ENCODE measurements at regions not wholly inside any gene's neighbourhood (a gene's known extent, or its start where the extent isn't known, plus 50 kb on each side); places are given as distances from the start of the nearest gene placed in this dataset.
"Not testable (repeated sequence)": the region's sequence is repeated elsewhere in the genome, so short reads cannot be mapped to it uniquely, and the experiment has no call there.

DNA sequence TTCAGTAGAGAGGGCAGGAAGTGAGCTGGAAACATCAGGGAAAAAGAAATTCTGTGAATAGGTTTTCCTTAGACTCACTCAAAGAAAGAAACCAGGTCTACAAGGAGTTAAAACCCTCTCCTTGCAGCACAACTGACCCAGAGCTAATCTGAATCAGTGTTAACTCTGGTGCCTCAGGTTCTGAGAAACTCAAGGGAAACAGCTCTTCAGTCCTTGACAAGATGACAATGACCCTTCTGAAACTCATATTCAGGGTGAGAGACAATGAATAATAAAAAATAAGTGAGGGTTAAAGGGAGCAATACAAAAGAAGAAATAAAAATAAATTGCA, 903.6 kb downstream of the STPG2 start:
- Histone ChIP-seq H3K27me3 (ENCODE audit: insufficient read depth, low read length) (no peaks in the 10 kb centered on the region), H3K36me3 (ENCODE audit: insufficient read depth, low read length) (no peaks in the 10 kb centered on the region), H3K4me1 (ENCODE audit: insufficient read depth, low read length) (peaks cover 27% of the 10 kb centered on the region), H2AFZ (ENCODE audit: low read depth, low read length) (no peak overlapping the region), H3K9me3 (ENCODE audit: low read length) (no peaks in the 10 kb centered on the region), H3K4me3 (ENCODE audit: low read length) (no peak overlapping the region)

DNA sequence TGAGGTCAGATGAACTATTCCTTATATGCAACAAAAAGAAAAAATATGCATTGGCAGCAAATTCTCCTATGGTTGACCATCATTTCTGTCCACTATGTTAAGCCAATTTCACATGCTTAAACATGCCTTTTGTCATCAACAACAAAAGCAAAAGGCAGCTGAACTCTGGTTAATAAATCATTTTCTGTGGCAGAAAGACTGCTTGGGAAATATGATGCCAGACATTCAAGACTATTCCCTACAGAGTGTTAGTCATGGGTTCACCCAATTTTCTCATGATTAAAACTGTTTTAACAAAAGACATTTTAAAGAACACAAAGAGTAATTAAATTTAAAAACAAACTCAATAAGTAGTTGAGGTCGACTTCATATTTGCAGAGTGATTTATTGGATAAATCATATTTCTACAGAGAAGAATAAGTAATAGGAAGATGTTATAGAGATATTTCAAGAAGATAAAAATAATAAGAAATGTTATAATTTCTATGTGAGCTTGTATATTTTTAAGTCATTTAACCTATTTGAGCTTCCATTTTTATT, 890.6 kb downstream of the STPG2 start:
- no peaks in the 10 kb centered on the region for H3K27me3 ChIP-seq (ENCODE audit: insufficient read depth, low read length)
- no peaks in the 10 kb centered on the region for H3K36me3 ChIP-seq (ENCODE audit: insufficient read depth, low read length)
- H3K4me1 ChIP-seq (ENCODE audit: insufficient read depth, low read length): peaks cover 4% of the 10 kb centered on the region
- no peak overlapping the region for H2AFZ ChIP-seq (ENCODE audit: low read depth, low read length)
- no peak overlapping the region for H3K4me3 ChIP-seq (ENCODE audit: low read length)
- no peaks in the 10 kb centered on the region for H3K9me3 ChIP-seq (ENCODE audit: low read length)

DNA sequence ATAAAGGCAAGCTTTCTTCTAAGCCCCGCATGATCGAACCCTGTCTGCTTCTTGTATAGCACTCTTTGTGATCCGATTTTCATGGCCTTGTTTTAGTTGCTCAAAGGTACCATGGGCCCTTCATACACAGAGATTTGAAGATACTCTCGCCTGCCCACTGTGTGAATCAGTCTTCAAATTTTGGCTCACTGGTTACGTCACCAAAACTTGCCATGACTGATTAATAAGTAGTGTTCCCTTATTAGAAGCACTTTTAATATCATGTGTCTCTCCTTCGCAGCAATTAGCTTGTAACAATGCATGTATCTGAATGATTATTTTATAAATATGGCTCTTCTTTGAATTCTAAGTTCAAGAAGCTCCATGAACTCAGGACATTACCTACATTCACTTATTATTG, 880.5 kb downstream of the STPG2 start:
- Histone ChIP-seq H3K4me3 (ENCODE audit: low read length) (no peak overlapping the region), H3K4me1 (ENCODE audit: insufficient read depth, low read length) (no peaks in the 10 kb centered on the region), H2AFZ (ENCODE audit: low read depth, low read length) (no peak overlapping the region), H3K9me3 (ENCODE audit: low read length) (no peaks in the 10 kb centered on the region), H3K27me3 (ENCODE audit: insufficient read depth, low read length) (no peaks in the 10 kb centered on the region), H3K36me3 (ENCODE audit: insufficient read depth, low read length) (no peaks in the 10 kb centered on the region)

DNA sequence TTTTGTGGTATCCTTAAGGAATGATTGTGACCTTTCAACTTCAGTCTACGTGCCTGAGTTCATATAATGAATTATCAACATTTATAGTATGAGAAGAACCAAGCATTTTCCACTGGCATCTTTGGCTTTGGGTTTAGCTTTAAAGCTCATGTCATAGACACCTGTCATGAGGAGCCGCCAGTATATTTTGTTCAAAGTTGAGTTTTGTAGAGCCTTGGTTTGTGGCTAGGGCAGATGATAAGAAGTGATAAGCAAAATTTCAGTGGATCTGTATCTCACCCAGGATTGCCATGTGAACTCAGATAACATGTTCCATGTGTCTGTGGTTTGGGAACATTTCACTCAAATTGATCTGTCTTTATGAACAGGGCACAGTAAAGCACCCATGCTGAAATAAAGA, 873.2 kb downstream of the STPG2 start:
- H3K27me3 ChIP-seq (ENCODE audit: insufficient read depth, low read length): no peaks in the 10 kb centered on the region
- H3K9me3 ChIP-seq (ENCODE audit: low read length): no peaks in the 10 kb centered on the region
- H3K36me3 ChIP-seq (ENCODE audit: insufficient read depth, low read length): no peaks in the 10 kb centered on the region
- H3K4me1 ChIP-seq (ENCODE audit: insufficient read depth, low read length): no peaks in the 10 kb centered on the region
- H3K4me3 ChIP-seq (ENCODE audit: low read length): no peak overlapping the region
- no peak overlapping the region for H2AFZ ChIP-seq (ENCODE audit: low read depth, low read length)

DNA sequence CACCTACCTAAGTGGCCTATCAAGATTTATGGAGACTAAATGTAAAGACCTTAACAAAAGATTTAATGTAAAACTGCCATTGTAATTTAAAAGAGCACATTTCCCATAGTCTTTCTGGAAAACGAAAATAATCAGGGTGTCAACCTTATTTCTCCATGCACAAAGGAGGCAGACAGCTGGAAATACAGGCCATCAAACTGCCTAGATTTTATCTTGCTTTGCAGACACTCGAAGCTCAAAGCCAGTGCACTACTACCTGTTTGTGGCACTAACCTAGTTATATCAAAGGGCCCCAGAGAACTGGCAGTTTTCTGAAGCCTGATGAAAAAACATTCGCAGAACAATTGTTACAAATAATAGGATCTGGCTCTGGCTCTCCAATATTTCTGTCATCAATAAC, 863.9 kb downstream of the STPG2 start:
- no peaks in the 10 kb centered on the region for H3K36me3 ChIP-seq (ENCODE audit: insufficient read depth, low read length)
- no peak overlapping the region for H2AFZ ChIP-seq (ENCODE audit: low read depth, low read length)

DNA sequence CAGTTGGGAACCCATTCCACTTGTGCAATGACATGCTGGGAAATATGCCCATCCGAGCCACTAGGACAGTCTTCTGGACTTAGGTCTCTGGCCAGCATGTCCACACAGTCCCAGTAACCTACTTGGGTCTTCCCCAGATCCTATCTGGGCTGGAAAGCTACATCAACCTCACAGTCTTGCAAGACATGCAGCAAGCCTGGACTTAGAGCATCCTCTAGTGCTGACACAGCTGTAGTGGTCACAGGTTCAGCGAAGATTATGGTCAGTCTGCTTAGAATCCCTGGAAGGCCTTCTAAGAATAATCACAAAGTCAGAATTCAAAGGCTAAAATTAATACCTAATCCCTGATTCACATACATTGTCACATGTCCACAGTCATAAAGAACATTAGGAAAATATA, 842.7 kb downstream of the STPG2 start:
- no peaks in the 10 kb centered on the region for H3K36me3 ChIP-seq (ENCODE audit: insufficient read depth, low read length)
- H3K4me3 ChIP-seq (ENCODE audit: low read length): no peak overlapping the region
- H3K9me3 ChIP-seq (ENCODE audit: low read length): no peaks in the 10 kb centered on the region
- no peaks in the 10 kb centered on the region for H3K27me3 ChIP-seq (ENCODE audit: insufficient read depth, low read length)
- H3K4me1 ChIP-seq (ENCODE audit: insufficient read depth, low read length): no peaks in the 10 kb centered on the region
- no peak overlapping the region for H2AFZ ChIP-seq (ENCODE audit: low read depth, low read length)

More for the DNA sequence above, 863.9 kb downstream of the STPG2 start:
- no peaks in the 10 kb centered on the region for H3K4me1 ChIP-seq (ENCODE audit: insufficient read depth, low read length)
- no peaks in the 10 kb centered on the region for H3K9me3 ChIP-seq (ENCODE audit: low read length)
- H3K4me3 ChIP-seq (ENCODE audit: low read length): no peak overlapping the region
- no peaks in the 10 kb centered on the region for H3K27me3 ChIP-seq (ENCODE audit: insufficient read depth, low read length)

DNA sequence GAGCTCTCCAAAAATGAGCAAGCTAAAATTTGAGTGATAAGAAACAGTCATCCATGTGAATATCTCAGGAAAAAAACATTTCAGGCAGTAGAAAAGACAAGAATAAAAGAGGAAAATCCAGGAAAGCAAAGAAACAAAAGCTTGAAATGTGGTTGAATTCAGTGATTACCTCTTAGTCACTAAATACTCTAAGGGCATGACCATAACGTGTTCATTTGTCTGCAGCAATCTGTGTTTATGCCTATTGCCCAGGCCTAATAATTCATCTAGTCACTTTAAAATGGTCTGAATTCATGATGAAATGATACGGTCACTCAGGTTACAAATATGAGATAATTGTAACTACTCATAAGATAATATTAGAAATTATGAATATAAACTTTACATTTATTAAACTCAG, 837.9 kb downstream of the STPG2 start:
- Histone ChIP-seq H3K27me3 (ENCODE audit: insufficient read depth, low read length) (no peaks in the 10 kb centered on the region), H3K4me3 (ENCODE audit: low read length) (no peak overlapping the region), H3K9me3 (ENCODE audit: low read length) (no peaks in the 10 kb centered on the region), H3K4me1 (ENCODE audit: insufficient read depth, low read length) (no peaks in the 10 kb centered on the region), H2AFZ (ENCODE audit: low read depth, low read length) (no peak overlapping the region), H3K36me3 (ENCODE audit: insufficient read depth, low read length) (no peaks in the 10 kb centered on the region)

DNA sequence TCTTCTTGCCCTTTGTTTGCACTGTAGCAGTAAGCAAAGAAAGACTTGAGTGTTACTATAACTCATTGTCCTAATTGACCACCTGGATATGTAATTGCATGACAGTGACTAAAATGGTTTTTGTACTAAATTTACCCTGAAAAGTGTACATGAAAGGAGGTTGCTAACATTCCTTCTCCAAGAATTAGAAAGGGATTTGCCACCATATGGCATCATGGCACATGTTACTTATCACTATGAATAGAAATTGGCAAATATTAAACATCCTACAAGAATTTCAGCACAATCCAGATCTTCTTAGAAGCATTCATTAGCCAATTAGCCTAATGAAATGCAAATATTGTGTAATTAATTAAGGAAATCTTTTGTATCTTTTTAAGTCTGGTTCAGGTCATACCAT, 834.2 kb downstream of the STPG2 start:
- Histone ChIP-seq H3K36me3 (ENCODE audit: insufficient read depth, low read length) (no peaks in the 10 kb centered on the region), H3K4me1 (ENCODE audit: insufficient read depth, low read length) (no peaks in the 10 kb centered on the region), H3K4me3 (ENCODE audit: low read length) (no peak overlapping the region), H2AFZ (ENCODE audit: low read depth, low read length) (no peak overlapping the region), H3K9me3 (ENCODE audit: low read length) (no peaks in the 10 kb centered on the region), H3K27me3 (ENCODE audit: insufficient read depth, low read length) (no peaks in the 10 kb centered on the region)

DNA sequence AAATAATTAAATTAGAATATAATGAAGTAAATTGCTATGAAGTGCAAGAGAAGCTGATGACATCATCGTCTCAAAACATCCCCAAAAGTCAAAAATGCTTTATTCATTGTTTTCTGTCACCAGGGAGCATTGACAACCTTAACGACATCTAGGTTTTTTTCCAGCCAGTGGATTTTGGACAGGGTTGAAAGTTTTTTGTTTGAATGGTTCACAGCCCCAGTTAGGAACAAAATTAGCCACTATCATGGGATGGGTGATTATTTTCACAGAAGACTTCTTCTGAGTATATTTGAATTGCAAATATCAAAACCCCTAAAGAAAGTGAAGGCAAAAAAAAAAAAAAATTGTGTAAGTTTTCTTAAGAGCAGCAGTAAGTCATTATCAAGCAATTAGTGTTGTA, 826.1 kb downstream of the STPG2 start:
- H3K27me3 ChIP-seq (ENCODE audit: insufficient read depth, low read length): no peaks in the 10 kb centered on the region
- H3K9me3 ChIP-seq (ENCODE audit: low read length): no peaks in the 10 kb centered on the region
- peaks cover 7% of the 10 kb centered on the region for H3K4me1 ChIP-seq (ENCODE audit: insufficient read depth, low read length)
- no peak overlapping the region for H2AFZ ChIP-seq (ENCODE audit: low read depth, low read length)
- H3K4me3 ChIP-seq (ENCODE audit: low read length): no peak overlapping the region
- no peaks in the 10 kb centered on the region for H3K36me3 ChIP-seq (ENCODE audit: insufficient read depth, low read length)

DNA sequence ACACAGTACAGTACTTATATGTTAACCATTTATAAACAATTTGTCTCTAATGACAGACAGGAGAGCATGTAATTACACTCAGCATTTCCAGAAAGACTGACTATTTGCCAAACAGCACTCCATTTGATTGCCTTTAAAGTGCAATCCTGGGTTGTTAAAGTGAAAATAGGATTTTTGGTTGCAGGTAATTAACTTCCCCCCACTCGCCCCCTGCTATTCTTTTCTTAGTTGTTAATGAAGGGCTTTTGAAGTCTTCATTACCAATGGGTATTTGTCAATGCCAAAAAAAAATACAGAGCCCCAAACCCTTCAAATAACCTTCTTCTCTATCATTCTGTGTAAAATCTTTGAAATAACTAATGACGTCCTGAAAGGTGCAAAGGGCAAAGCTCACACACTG, 825.6 kb downstream of the STPG2 start:
- no peak overlapping the region for H2AFZ ChIP-seq (ENCODE audit: low read depth, low read length)
- H3K9me3 ChIP-seq (ENCODE audit: low read length): no peaks in the 10 kb centered on the region
- no peaks in the 10 kb centered on the region for H3K36me3 ChIP-seq (ENCODE audit: insufficient read depth, low read length)
- no peaks in the 10 kb centered on the region for H3K27me3 ChIP-seq (ENCODE audit: insufficient read depth, low read length)
- peaks cover 7% of the 10 kb centered on the region for H3K4me1 ChIP-seq (ENCODE audit: insufficient read depth, low read length)
- H3K4me3 ChIP-seq (ENCODE audit: low read length): no peak overlapping the region

DNA sequence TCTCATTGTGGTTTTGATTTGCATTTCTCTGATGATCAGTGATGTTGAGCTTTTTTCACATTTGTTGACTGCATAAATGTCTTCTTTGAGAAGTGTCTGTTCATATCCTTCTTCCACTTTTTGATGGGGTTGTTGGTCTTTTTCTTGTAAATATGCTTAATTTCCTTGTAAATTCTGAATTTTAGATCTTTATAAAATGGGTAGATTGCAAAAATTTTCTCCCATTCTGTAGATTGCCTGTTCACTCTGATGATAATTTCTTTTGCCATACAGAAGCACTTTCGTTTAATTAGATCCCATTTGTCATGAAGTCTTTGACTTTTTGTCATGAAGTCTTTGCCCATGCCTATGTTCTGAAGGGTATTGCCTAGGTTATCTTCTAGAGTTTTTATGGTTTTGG, 817.5 kb downstream of the STPG2 start:
- not testable (repeated sequence) for H3K36me3 ChIP-seq (ENCODE audit: insufficient read depth, low read length); H3K4me1 ChIP-seq (ENCODE audit: insufficient read depth, low read length); H2AFZ ChIP-seq (ENCODE audit: low read depth, low read length); H3K27me3 ChIP-seq (ENCODE audit: insufficient read depth, low read length); H3K9me3 ChIP-seq (ENCODE audit: low read length); H3K4me3 ChIP-seq (ENCODE audit: low read length)

DNA sequence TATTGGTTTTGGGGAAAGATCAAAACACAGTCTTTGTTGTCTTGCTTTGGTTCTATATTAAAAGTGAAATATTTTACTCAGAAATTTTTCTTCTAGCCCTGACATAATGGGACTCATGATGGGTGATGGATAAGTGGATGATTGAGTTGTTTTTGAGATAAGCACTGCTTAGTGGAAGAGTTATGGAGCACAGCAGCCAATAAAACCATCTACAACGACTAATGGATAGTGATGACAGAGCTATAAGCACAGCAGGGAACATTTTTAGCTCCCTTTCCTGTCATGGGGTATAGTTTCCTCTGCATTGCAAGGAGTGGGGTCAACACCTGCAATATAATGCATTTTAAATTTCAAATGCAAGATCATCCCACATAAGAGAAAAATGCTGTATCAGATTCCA, 812.4 kb downstream of the STPG2 start:
- no peaks in the 10 kb centered on the region for H3K4me1 ChIP-seq (ENCODE audit: insufficient read depth, low read length)
- H3K27me3 ChIP-seq (ENCODE audit: insufficient read depth, low read length): no peaks in the 10 kb centered on the region
- no peak overlapping the region for H3K4me3 ChIP-seq (ENCODE audit: low read length)
- no peak overlapping the region for H2AFZ ChIP-seq (ENCODE audit: low read depth, low read length)
- no peaks in the 10 kb centered on the region for H3K9me3 ChIP-seq (ENCODE audit: low read length)
- H3K36me3 ChIP-seq (ENCODE audit: insufficient read depth, low read length): no peaks in the 10 kb centered on the region

DNA sequence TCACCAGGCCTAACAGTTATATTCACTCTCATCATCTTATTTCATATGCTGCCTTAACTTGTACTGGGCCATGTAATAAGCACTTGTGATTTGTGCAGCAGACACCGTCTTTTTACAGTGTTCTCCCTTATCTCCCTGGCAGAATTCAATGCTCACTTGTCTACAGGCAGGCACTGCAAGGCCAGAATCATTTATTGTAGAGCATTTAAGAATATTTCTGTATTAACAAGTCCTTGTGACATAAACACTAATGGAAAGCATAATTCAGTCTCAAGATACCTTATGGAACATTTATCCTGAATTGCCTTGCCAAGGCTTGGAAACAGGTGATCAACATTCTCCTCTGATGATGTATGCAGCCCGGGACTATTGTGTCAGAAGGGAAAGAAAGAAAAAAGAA, 808.9 kb downstream of the STPG2 start:
- no peak overlapping the region for H2AFZ ChIP-seq (ENCODE audit: low read depth, low read length)
- no peaks in the 10 kb centered on the region for H3K27me3 ChIP-seq (ENCODE audit: insufficient read depth, low read length)
- H3K36me3 ChIP-seq (ENCODE audit: insufficient read depth, low read length): no peaks in the 10 kb centered on the region
- H3K9me3 ChIP-seq (ENCODE audit: low read length): no peaks in the 10 kb centered on the region
- no peak overlapping the region for H3K4me3 ChIP-seq (ENCODE audit: low read length)
- no peaks in the 10 kb centered on the region for H3K4me1 ChIP-seq (ENCODE audit: insufficient read depth, low read length)

DNA sequence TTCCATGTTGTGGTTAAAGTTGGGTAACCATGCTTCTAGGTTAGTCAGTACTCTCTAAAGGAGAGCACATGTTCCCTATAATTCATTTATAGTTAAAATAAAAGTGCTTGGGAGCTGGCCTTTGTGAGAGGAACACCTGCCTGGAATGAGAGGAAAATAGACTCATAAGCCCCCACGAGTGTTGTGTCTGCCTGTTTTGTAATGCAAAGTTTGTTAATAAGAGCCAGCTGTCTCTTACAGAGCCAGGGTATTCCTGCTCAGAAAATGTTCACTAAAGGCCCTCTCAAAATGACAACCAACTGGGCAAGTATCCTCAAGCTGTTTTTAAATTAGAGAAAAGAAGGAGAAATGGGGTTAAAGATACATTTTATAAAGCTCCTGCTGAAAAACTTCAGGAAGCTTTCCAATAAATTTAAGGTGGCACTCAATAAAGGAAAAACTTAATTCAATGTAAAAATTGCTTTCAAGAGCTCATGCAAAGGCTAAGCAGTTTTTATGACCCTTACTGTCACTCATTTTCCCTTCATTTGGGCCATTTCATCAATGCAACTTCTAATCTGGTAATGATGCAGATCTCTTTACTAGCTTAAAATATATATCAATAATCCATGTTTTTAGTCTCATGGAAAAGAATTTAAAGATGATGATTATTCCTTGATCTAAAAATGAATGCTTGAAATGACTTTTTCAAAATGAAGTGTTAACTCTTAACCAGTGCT, 793.6 kb downstream of the STPG2 start:
- no peak overlapping the region for H3K4me3 ChIP-seq (ENCODE audit: low read length)
- no peaks in the 10 kb centered on the region for H3K27me3 ChIP-seq (ENCODE audit: insufficient read depth, low read length)
- peaks cover 7% of the 10 kb centered on the region for H3K4me1 ChIP-seq (ENCODE audit: insufficient read depth, low read length)
- no peaks in the 10 kb centered on the region for H3K9me3 ChIP-seq (ENCODE audit: low read length)
- no peaks in the 10 kb centered on the region for H3K36me3 ChIP-seq (ENCODE audit: insufficient read depth, low read length)
- H2AFZ ChIP-seq (ENCODE audit: low read depth, low read length): no peak overlapping the region

All from neuron (in vitro differentiated cells).